VCaP (cell line): ENCODE measurements at regions not wholly inside any gene's neighbourhood (a gene's known extent, or its start where the extent isn't known, plus 50 kb on each side); places are given as distances from the start of the nearest gene placed in this dataset.

Experiments
- H3K27ac ChIP-seq: fragments of 450-650 bp; 2 replicates; pipeline ENCODE4 v1.5.1; 2017
- TF ChIP-seq, protein P1 (sequence below): fragments of 450-650 bp; conservative IDR thresholded peaks from 2 replicates; pipeline ENCODE4 v1.5.1; 2017; ENCODE audit warnings: mild to moderate bottlenecking, moderate library complexity

DNA sequence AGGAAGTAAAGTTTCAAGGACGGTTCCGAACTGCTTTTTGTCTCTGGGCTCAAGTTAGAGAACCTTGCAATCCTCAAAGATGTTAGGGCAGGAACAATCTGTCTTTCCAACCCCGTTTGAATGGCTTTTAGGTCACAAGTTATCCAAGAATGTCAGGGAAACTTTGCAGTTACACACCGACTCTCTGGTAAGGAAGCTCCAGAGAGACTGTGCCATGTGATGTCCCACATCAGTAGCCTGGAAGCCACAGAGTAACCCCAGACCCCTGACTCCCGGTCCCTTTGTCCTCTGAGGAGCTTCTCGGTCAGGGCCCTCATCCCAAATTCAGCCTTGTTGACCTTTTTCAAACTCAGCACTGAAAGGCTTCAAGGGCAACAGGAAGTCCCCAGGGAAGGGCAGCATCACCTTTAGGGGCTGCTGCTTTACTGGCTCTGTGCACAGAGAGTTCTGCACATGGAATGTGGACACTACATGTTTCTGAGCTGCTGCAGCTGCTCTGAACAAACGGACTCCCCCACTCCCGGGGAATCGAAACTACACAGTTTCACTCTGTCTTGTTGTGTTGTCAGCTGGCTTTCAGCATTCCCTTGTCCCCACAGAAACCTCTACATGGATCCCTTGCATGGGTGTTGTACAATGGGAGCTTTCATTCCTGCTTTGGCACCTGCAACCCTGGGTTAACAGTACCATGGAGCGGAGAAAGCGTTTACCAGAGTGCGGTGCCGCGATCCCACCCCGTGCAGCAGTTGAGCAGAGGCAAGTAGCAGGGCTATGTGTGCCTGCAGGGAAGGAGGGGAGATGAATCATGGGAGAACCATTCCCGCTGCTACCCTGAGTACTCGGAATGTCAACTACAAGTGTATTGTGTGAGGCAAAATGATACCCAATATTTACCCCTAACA lies 408.2 kb upstream of the THBS1 start:
- TF ChIP-seq, protein P1, sequence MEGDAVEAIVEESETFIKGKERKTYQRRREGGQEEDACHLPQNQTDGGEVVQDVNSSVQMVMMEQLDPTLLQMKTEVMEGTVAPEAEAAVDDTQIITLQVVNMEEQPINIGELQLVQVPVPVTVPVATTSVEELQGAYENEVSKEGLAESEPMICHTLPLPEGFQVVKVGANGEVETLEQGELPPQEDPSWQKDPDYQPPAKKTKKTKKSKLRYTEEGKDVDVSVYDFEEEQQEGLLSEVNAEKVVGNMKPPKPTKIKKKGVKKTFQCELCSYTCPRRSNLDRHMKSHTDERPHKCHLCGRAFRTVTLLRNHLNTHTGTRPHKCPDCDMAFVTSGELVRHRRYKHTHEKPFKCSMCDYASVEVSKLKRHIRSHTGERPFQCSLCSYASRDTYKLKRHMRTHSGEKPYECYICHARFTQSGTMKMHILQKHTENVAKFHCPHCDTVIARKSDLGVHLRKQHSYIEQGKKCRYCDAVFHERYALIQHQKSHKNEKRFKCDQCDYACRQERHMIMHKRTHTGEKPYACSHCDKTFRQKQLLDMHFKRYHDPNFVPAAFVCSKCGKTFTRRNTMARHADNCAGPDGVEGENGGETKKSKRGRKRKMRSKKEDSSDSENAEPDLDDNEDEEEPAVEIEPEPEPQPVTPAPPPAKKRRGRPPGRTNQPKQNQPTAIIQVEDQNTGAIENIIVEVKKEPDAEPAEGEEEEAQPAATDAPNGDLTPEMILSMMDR = peak; percentile 23; the same call in 1 of the 2 replicates
- H3K27ac ChIP-seq = peak overlapping the region; percentile 67

DNA sequence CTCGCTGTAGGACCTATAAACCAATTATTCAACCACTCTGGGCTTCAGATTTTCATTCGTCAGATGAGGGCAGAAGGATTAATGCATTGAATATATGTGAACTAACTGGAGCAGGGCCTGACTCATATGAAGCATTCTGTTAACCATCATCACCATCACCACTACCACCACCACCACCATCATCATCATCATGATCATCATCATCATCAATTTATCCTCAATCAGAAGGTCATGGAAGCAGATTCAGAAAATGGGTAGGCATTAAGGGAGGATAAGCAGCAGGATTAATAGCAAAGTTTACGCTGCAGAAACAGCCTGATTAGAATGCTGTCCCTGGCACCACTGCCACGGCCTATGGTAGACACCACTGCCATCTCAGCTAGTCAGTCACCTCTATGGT lies 407.5 kb upstream of the THBS1 start:
- H3K27ac ChIP-seq = peak overlapping the region; percentile 67; the same call in 1 of the 2 replicates
- TF ChIP-seq, protein P1 = no peak

DNA sequence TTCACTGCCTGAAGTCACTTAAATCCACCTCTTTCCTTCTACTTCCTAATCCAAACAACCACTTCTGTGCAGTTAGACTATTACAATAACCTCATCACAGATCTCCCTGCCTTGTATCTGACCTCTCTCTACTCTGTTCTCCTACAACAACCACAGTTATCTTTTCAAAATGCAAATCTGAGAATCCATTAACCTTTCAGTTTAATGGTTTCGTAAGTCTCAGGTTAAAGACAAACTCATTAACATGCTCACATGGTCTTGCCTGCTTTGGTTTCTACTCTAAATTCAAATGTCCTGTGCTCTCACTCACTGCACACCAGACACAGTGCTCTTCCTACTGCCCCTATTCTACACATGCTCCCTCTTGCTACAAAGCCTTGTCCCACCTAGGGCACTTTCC lies 406.5 kb upstream of the THBS1 start:
- no peak overlapping the region for H3K27ac ChIP-seq
- TF ChIP-seq, protein P1 = no peak

DNA sequence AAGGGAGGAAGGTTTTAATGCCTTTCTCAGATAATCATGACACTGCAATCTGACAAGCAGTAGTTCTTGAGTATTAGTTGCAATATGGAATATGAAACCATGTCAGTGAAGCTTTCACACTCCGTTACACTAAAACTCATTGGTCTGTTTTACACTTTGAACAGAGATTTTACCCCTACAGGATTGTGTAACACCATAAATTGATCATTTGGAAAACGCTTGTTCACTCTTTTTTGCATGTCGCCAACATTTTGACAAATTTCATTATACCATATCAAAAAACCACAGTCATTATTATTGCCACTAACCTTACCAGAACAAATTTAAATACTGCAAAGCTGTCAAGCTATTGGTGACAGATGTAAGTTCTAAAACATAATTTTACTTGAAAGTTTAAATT lies 404.8 kb upstream of the THBS1 start:
- H3K27ac ChIP-seq = no peak overlapping the region
- TF ChIP-seq, protein P1 = no peak

DNA sequence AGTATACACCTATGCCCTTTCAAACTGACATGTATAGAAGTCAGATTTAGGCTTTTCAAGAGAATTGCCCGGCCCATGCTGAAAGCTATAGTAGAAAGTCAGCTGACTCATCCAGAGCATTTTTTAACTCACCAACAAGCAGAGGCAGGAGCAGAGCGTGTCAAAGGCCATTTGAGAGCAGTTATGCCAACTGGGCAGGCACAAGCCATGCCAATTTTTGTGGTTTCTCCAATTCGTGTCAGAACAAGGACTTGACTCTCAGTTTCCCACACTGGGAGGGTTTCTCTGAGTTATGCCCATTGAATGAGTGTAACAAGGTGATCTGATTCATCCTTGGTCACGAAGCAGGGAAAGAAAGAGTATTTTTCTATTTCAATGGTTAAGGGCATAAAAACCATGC lies 403.3 kb upstream of the THBS1 start:
- TF ChIP-seq, protein P1 = no peak
- H3K27ac ChIP-seq = no peak overlapping the region

DNA sequence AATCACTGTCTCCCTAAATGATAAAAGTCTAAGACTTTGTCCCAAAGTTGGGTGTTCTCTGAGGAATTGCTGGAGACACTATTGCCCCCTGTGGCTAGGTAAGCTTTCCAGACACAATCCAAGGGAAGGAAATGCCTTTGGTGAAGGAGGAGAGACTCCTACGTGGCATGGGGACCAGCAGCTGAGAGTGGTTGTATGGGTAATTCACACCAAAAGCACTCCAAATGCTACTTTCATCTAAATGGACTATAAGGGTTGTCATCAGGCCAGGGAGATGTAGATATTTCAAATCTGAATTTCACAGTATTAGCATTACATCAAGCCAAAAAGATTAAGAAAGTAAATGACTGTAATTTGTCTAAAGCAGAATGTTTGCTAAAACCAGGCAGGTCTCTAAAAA lies 400.8 kb upstream of the THBS1 start:
- TF ChIP-seq, protein P1 = no peak
- H3K27ac ChIP-seq = no peak overlapping the region

DNA sequence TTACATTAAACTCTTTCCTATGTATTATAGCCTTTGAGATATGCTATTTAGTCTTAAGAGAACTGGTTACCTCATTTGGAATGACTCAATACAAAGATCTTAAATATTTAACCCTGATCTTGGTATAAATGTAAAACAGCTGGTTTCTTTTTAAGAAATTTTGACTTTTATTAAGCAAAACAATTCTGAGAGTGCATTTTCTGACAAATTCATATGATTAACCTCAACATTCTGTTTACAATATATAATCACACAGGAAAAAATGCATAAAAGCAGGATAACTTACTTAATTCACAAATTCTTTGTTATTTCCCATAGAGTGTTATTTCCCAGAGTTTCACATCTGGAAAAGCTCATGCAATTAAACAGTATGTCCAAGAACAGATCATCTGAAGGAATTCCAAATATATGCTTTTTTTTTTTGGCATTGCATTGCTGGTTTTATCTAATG lies 400.4 kb upstream of the THBS1 start:
- H3K27ac ChIP-seq = no peak overlapping the region
- TF ChIP-seq, protein P1 = no peak
